Left lung (tissue), 4 donors: ENCODE measurements at regions not wholly inside any gene's neighbourhood (a gene's known extent, or its start where the extent isn't known, plus 50 kb on each side); places are given as distances from the start of the nearest gene placed in this dataset.
"Not testable (repeated sequence)": the region's sequence is repeated elsewhere in the genome, so short reads cannot be mapped to it uniquely, and the experiment has no call there.

Experiments used
- ATAC-seq: fragments of 200-7000 bp; cut with Tn5 transposase; one replicate; pipeline ENCODE4 v1.9.1; 2020; ENCODE audit warnings: moderate library complexity
- DNase-seq, 4 donors: peaks; one replicate each; pipeline ENCODE4 v3.0.0-alpha.2; 2013 to 2020
- H3K27ac ChIP-seq, 2 donors: fragments of 200-600 bp; sonication (generic) in 1 of 2; one replicate each; pipeline versions ENCODE4 v1.5.0 to v1.8.0; 2020 to 2021
- H3K27me3 ChIP-seq, 2 donors: fragments of 200-600 bp; sonication (generic) in 1 of 2; one replicate each; pipeline versions ENCODE4 v1.5.0 to v1.8.0; 2020 to 2021
- H3K36me3 ChIP-seq, 2 donors: fragments of 200-600 bp; sonication (generic) in 1 of 2; one replicate each; pipeline versions ENCODE4 v1.5.0 to v1.8.0; 2020 to 2021
- H3K4me1 ChIP-seq, 2 donors: fragments of 200-600 bp; one replicate each; pipeline ENCODE4 v1.8.0; 2021
- H3K4me3 ChIP-seq, 2 donors: fragments of 200-600 bp; sonication (generic) in 1 of 2; one replicate each; pipeline versions ENCODE4 v1.5.0 to v1.8.0; 2020 to 2021; ENCODE audit warnings: mild to moderate bottlenecking in 1 of 2
- H3K9me3 ChIP-seq, 2 donors: fragments of 200-600 bp; sonication (generic) in 1 of 2; one replicate each; pipeline versions ENCODE4 v1.5.0 to v1.8.0; 2020 to 2021
- intact Hi-C, 2 donors: fragments of 100-400 bp; cut with DNase I; formaldehyde crosslinking; loops; one replicate each; pipeline versions ENCODE4 v1.11.2 to v1.14.2; 2022
- TF ChIP-seq, protein P1 (sequence below), 2 donors: fragments of 200-600 bp; sonication (generic) in 1 of 2; IDR thresholded peaks; one replicate each; pipeline versions ENCODE4 v1.5.0 to v1.8.0; 2021; ENCODE audit warnings: antibody characterized with exemption in 2 of 2
- donor health status: DM: no; HTN: yes; CAD: no.
- donor health status: DM: no; HTN: no; CAD: no.

DNA sequence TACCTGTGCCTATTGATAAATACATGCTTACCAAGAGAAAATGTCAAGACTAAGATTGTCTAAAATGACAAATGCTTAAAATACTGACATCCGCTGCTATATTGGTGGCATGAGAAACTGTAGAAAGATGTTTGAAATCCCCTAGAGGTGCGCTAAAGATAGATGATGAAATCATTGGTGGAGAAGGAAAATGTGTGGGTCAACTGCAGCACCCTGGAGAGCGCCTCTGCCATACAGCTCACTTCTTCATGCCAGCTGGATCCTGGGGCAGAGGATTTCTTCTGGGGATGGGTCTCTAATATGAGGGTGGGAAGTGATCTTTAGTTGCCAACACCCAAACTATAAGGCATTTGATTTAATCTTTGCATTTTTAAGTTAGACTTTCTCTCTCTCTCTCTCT, 680.4 kb upstream of the POM121L12 start:
- no peak overlapping the region for H3K4me3 ChIP-seq
- peaks cover 0 to 7% of the 10 kb centered on the region in 2 donors for H3K9me3 ChIP-seq
- TF ChIP-seq, protein P1, sequence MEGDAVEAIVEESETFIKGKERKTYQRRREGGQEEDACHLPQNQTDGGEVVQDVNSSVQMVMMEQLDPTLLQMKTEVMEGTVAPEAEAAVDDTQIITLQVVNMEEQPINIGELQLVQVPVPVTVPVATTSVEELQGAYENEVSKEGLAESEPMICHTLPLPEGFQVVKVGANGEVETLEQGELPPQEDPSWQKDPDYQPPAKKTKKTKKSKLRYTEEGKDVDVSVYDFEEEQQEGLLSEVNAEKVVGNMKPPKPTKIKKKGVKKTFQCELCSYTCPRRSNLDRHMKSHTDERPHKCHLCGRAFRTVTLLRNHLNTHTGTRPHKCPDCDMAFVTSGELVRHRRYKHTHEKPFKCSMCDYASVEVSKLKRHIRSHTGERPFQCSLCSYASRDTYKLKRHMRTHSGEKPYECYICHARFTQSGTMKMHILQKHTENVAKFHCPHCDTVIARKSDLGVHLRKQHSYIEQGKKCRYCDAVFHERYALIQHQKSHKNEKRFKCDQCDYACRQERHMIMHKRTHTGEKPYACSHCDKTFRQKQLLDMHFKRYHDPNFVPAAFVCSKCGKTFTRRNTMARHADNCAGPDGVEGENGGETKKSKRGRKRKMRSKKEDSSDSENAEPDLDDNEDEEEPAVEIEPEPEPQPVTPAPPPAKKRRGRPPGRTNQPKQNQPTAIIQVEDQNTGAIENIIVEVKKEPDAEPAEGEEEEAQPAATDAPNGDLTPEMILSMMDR (IDR thresholded peaks at IDR 0.05): no peak
- no peak for ATAC-seq
- DNase-seq: peak in 2 of 4 donors; percentile 3 to 17
- intact Hi-C loops: no loop called here
- H3K27ac ChIP-seq: no peak overlapping the region
- no peaks in the 10 kb centered on the region for H3K36me3 ChIP-seq
- no peaks in the 10 kb centered on the region for H3K4me1 ChIP-seq
- no peaks in the 10 kb centered on the region for H3K27me3 ChIP-seq

DNA sequence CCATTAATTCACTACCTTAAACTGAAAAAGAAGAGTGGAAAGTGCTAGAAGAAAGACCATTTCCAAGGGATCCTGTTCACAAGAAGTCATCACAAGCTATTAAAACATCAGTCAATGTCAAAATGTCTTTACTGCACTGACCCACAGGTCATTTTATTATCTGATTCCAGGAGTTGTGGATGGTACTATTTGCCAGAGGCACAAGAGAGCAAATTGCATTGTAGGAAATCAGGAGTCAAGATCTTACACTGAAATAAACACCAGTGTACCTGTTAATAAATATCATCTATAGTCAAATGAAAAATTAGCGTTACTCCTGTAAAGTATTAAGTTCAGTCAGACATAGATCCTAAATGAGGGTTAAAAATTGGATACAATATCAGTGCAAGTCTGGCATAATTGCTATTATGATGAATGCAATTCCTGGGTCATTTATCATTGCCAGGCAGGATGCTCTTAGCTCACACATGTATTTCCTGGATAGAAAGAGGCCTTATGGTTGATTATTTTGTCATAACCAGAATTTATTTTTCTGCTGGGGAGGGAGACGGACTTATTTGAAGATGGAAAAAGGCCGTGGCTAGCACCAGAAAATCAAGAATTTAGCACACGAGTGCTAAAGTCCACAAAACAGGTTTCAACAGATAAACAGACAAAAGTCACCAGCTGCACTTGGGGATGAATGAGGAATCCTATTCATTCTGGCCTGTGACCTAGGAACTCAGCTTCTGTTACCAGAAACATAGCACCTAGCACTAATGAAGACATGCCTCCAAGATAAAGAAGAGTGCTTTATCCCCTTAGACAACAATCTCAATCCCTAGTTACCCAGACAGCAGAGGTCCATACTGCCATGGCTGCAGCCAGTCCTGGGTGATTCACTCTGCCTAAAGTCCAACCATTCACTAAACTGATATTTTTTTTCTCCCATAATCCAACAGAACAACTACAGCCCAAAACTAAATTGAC, 683.1 kb upstream of the POM121L12 start:
- no peak overlapping the region for H3K27ac ChIP-seq
- H3K4me1 ChIP-seq: no peaks in the 10 kb centered on the region
- H3K9me3 ChIP-seq: peaks cover 0 to 13% of the 10 kb centered on the region in 2 donors
- DNase-seq (no peak), ATAC-seq (no peak)
- intact Hi-C loops: no loop called here
- H3K27me3 ChIP-seq: no peaks in the 10 kb centered on the region
- no peaks in the 10 kb centered on the region for H3K36me3 ChIP-seq
- no peak overlapping the region for H3K4me3 ChIP-seq
- TF ChIP-seq, protein P1 (IDR thresholded peaks at IDR 0.05): no peak

DNA sequence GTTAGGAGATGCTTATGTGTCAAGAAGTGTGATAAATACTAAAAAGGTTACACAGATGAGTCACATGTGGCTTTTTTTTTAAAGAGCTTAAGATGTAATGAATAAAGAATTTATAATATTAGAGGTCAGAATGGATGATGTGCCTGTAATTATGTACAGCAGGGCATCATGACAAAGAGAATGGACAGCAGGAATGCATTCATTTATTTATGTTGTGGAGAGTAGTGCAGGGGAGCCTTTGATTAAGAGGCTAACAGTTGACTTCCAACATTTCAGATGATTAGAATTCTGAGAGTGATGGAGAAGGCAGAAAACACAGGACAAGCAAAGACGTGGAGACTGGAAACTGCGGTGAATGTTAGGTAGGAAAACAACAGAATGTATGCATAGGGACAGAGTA, 691.4 kb upstream of the POM121L12 start:
- Histone ChIP-seq H3K4me3 (no peak overlapping the region), H3K36me3 (no peaks in the 10 kb centered on the region), H3K4me1 (no peaks in the 10 kb centered on the region), H3K27me3 (no peaks in the 10 kb centered on the region), H3K27ac (no peak overlapping the region), H3K9me3 (peaks cover 0 to 9% of the 10 kb centered on the region in 2 donors)
- DNase-seq (no peak), ATAC-seq (no peak)
- TF ChIP-seq, protein P1 (IDR thresholded peaks at IDR 0.05): no peak
- intact Hi-C loops: no loop called here

DNA sequence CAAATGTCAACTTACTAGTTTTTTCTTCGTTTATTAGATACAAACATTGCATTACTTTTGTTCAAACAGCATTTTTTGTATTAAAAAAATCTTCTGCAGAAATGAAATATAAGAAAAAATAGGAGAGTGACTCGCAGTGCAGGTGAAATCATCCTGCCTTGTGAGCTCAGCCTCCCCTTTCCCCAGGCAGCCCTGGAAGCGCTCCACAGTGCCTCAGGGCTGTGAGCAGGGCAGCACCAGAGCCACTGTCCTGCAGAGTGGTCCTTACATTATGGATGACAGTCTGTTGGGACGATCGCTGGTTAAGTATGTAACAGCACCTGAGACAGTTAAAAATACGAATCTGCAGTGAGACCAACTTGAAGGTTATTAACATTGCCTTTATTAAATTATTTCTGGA, 695.4 kb upstream of the POM121L12 start:
- no peaks in the 10 kb centered on the region for H3K27me3 ChIP-seq
- TF ChIP-seq, protein P1 (IDR thresholded peaks at IDR 0.05): no peak
- no peak overlapping the region for H3K27ac ChIP-seq
- intact Hi-C loops: no loop called here
- H3K4me3 ChIP-seq: no peak overlapping the region
- DNase-seq (no peak), ATAC-seq (no peak)
- peaks cover 0 to 19% of the 10 kb centered on the region in 2 donors for H3K9me3 ChIP-seq
- no peaks in the 10 kb centered on the region for H3K36me3 ChIP-seq
- no peaks in the 10 kb centered on the region for H3K4me1 ChIP-seq

DNA sequence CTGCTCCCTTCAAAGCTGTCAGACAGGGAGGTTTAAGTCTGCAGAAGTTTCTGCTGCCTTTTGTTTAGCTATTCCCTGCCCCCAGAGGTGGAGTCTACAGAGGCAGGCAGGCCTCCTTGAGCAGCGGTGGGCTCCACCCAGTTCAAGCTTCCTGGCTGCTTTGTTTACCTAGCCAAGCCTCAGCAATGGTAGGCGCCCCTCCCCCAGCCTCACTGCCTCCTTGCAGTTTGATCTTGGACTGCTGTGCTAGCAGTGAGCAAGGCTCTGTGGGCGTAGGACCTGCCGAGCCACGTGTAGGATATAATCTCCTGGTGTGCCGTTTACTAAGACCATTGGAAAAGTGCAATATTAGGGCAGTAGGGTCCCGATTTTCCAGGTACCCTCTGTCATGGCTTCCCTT, 707.1 kb upstream of the POM121L12 start:
- H3K27ac ChIP-seq, H3K27me3 ChIP-seq, H3K4me1 ChIP-seq, intact Hi-C loops, H3K4me3 ChIP-seq, H3K36me3 ChIP-seq, DNase-seq, ATAC-seq: not testable (repeated sequence)
- peaks cover 0 to 30% of the 10 kb centered on the region in 2 donors for H3K9me3 ChIP-seq
